Keratinocyte (primary cell): ENCODE measurements at regions not wholly inside any gene's neighbourhood (a gene's known extent, or its start where the extent isn't known, plus 50 kb on each side); places are given as distances from the start of the nearest gene placed in this dataset.

Experiments used
- DNase-seq: peaks from one replicate; pipeline ENCODE4 v3.0.0-alpha.2; 2011; ENCODE audit warnings: low read depth, missing footprints, low spot score
- FAIRE-seq: peaks from 2 replicates; lab custom pipeline; 2011; peaks lifted over from hg19 to GRCh38; lab: Jason Lieb, UNC
- H2AFZ ChIP-seq: 2 replicates; pipeline ENCODE4 v1.6.0; 2012; ENCODE audit warnings: low read length, control low read depth, inconsistent platforms; ENCODE audit not compliant: control insufficient read depth
- H3K27ac ChIP-seq: 2 replicates; pipeline ENCODE4 v1.5.1; 2011; ENCODE audit warnings: low read length; ENCODE audit not compliant: control insufficient read depth, insufficient read depth
- H3K27me3 ChIP-seq: 3 replicates; pipeline ENCODE4 v1.6.0; 2011; ENCODE audit warnings: low read length; ENCODE audit not compliant: control insufficient read depth, insufficient read depth; ENCODE audit errors: extremely low read depth
- H3K36me3 ChIP-seq, 2 experiments: 2 replicates in 1 of 2; 3 replicates in 1 of 2; pipeline ENCODE4 v1.5.1; 2011; ENCODE audit warnings: low read length in 2 of 2, mild to moderate bottlenecking in 1 of 2; ENCODE audit not compliant: control insufficient read depth in 2 of 2, insufficient read depth in 2 of 2; ENCODE audit errors: extremely low read depth in 1 of 2
- H3K4me1 ChIP-seq: 3 replicates; pipeline ENCODE4 v1.5.1; 2011; ENCODE audit warnings: low read length; ENCODE audit not compliant: control insufficient read depth, insufficient read depth; ENCODE audit errors: extremely low read depth
- H3K4me2 ChIP-seq: 3 replicates; pipeline ENCODE4 v1.6.0; 2011; ENCODE audit warnings: low read depth, low read length; ENCODE audit not compliant: control insufficient read depth, insufficient read depth; ENCODE audit errors: extremely low read depth
- H3K4me3 ChIP-seq, 3 experiments: fragments of 200-600 bp in 1 of 3; sonication (generic) in 1 of 3; 2 replicates in 2 of 3; 3 replicates in 1 of 3; pipeline ENCODE4 v1.5.1; 2011 to 2016; ENCODE audit warnings: low read length in 3 of 3, mild to moderate bottlenecking in 3 of 3, control low read depth in 2 of 3, inconsistent platforms in 1 of 3, low read depth in 1 of 3, mixed read lengths in 1 of 3, mixed run types in 1 of 3, moderate library complexity in 1 of 3; ENCODE audit not compliant: control insufficient read depth in 2 of 3, insufficient read depth in 2 of 3; ENCODE audit errors: extremely low read depth in 1 of 3
- H3K79me2 ChIP-seq: 2 replicates; pipeline ENCODE4 v1.6.0; 2012; ENCODE audit warnings: low read length; ENCODE audit not compliant: control insufficient read depth, insufficient read depth
- H3K9ac ChIP-seq: 3 replicates; pipeline ENCODE4 v1.6.0; 2011; ENCODE audit warnings: low read length; ENCODE audit not compliant: control insufficient read depth, insufficient read depth; ENCODE audit errors: extremely low read depth
- H3K9me1 ChIP-seq: 3 replicates; pipeline ENCODE4 v1.6.0; 2011; ENCODE audit warnings: low read length; ENCODE audit not compliant: control insufficient read depth, insufficient read depth; ENCODE audit errors: extremely low read depth
- H3K9me3 ChIP-seq: 2 replicates; pipeline ENCODE4 v1.5.1; 2012; ENCODE audit warnings: low read depth, low read length; ENCODE audit not compliant: control insufficient read depth
- H4K20me1 ChIP-seq: 3 replicates; pipeline ENCODE4 v1.6.0; 2011; ENCODE audit warnings: low read length; ENCODE audit not compliant: control insufficient read depth, insufficient read depth; ENCODE audit errors: extremely low read depth
- EZH2 ChIP-seq: IDR thresholded peaks from one replicate; pipeline ENCODE4 v1.6.1; 2012; ENCODE audit warnings: inconsistent platforms, mild to moderate bottlenecking, low read length, moderate library complexity
- dilution Hi-C: fragments of 300-500 bp; cut with MboI; formaldehyde crosslinking; loops from one replicate; pipeline ENCODE4 v1.7.0; 2020; ENCODE audit warnings: low sequenced_read_pairs; ENCODE audit not compliant: extremely low pct_ligation_motif_present
- TF ChIP-seq, protein P1 (sequence below), 3 experiments: IDR thresholded peaks in 1 of 3; conservative IDR thresholded peaks in 1 of 3; optimal IDR thresholded peaks in 1 of 3; 2 replicates in 2 of 3; 3 replicates in 1 of 3; pipeline versions ENCODE3 to v1.5.1; 2011; ENCODE audit warnings: low read length in 3 of 3, mild to moderate bottlenecking in 3 of 3, moderate library complexity in 2 of 3, control low read depth in 1 of 3, inconsistent platforms in 1 of 3; ENCODE audit not compliant: insufficient read depth in 2 of 3; ENCODE audit errors: extremely low read depth in 1 of 3

GRCh38 chr1:4120557-4121292 lies 220.7 kb upstream of the C1orf174 start:
- Histone ChIP-seq H2AFZ (no peak overlapping the region), H3K4me3 (no peak overlapping the region), H3K9ac (no peak overlapping the region), H3K9me3 (peaks cover 8% of the 10 kb centered on the region), H3K27ac (no peak overlapping the region), H3K79me2 (no peaks in the 10 kb centered on the region), H3K27me3 (no peaks in the 10 kb centered on the region), H3K4me2 (no peak overlapping the region), H4K20me1 (no peaks in the 10 kb centered on the region), H3K36me3 (no peaks in the 10 kb centered on the region), H3K9me1 (no peaks in the 10 kb centered on the region), H3K4me1 (no peaks in the 10 kb centered on the region)
- FAIRE-seq (no peak), DNase-seq (no peak)
- TF ChIP-seq, protein P1, sequence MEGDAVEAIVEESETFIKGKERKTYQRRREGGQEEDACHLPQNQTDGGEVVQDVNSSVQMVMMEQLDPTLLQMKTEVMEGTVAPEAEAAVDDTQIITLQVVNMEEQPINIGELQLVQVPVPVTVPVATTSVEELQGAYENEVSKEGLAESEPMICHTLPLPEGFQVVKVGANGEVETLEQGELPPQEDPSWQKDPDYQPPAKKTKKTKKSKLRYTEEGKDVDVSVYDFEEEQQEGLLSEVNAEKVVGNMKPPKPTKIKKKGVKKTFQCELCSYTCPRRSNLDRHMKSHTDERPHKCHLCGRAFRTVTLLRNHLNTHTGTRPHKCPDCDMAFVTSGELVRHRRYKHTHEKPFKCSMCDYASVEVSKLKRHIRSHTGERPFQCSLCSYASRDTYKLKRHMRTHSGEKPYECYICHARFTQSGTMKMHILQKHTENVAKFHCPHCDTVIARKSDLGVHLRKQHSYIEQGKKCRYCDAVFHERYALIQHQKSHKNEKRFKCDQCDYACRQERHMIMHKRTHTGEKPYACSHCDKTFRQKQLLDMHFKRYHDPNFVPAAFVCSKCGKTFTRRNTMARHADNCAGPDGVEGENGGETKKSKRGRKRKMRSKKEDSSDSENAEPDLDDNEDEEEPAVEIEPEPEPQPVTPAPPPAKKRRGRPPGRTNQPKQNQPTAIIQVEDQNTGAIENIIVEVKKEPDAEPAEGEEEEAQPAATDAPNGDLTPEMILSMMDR (optimal IDR thresholded peaks at IDR 0.05 in 1 of 3, IDR thresholded peaks at IDR 0.05 in 1 of 3, conservative IDR thresholded peaks at IDR 0.05 in 1 of 3; ENCODE audit: extremely low read depth in 1 of 3, insufficient read depth in 2 of 3, low read length in 3 of 3), result no peak
- TF ChIP-seq EZH2, result no peak
- dilution Hi-C loops, result no loop called here

DNA sequence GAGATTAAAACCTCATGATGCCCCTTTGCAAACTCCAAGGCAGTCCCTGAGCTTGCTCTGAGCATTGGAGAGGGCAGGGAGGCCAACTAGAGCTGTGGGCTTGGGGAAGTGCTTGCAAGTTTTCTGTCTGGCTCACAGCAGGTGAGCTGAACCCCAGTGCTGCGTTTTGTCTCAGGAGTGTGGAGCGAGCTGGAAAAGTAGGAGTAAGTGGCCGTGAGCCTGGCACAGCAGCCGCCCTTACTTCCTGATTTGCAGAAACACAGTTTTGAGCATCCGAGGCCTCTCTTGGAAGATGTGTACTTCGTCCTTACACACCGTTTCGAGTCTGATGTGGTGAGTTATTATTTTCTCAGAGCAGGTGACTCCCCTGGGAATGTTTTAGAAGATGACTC lies 221.2 kb upstream of the C1orf174 start:
- DNase-seq (no peak), FAIRE-seq (no peak)
- Histone ChIP-seq H3K9me1 (no peaks in the 10 kb centered on the region), H3K27me3 (no peaks in the 10 kb centered on the region), H3K36me3 (no peaks in the 10 kb centered on the region), H3K9ac (no peak overlapping the region), H3K27ac (no peak overlapping the region), H3K4me2 (no peak overlapping the region), H3K4me1 (no peaks in the 10 kb centered on the region), H3K79me2 (no peaks in the 10 kb centered on the region), H4K20me1 (no peaks in the 10 kb centered on the region), H3K4me3 (no peak overlapping the region), H3K9me3 (peaks cover 8% of the 10 kb centered on the region), H2AFZ (no peak overlapping the region)
- TF ChIP-seq, protein P1 (optimal IDR thresholded peaks at IDR 0.05 in 1 of 3, IDR thresholded peaks at IDR 0.05 in 1 of 3, conservative IDR thresholded peaks at IDR 0.05 in 1 of 3; ENCODE audit: extremely low read depth in 1 of 3, insufficient read depth in 2 of 3, low read length in 3 of 3), result no peak
- dilution Hi-C loops, result no loop called here
